GM10248 (cell line): ENCODE measurements at regions not wholly inside any gene's neighbourhood (a gene's known extent, or its start where the extent isn't known, plus 50 kb on each side); places are given as distances from the start of the nearest gene placed in this dataset.

Experiments
- CTCF ChIA-PET: fragments of 300-600 bp; sonication (Branson Sonifier 250); formaldehyde crosslinking; extraction: SDS; loops from one replicate; lab custom pipeline; 2021; ENCODE audit warnings: antibody characterized with exemption; lab: Yijun Ruan, JAX
- POLR2A ChIA-PET: fragments of 350-650 bp; sonication (Branson Sonifier 250); formaldehyde crosslinking; extraction: SDS; loops from one replicate; lab custom pipeline; 2020; ENCODE audit warnings: antibody characterized with exemption; lab: Yijun Ruan, JAX
- DNase-seq: peaks from one replicate; pipeline ENCODE4 v3.0.0; 2012; ENCODE audit errors: extremely low spot score
- TF ChIP-seq, protein P1 (sequence below): IDR thresholded peaks from 2 replicates; pipeline ENCODE4 v1.5.1; 2012; ENCODE audit warnings: mild to moderate bottlenecking, low read depth; ENCODE audit errors: extremely low read depth, missing control alignments, control extremely low read depth

DNA sequence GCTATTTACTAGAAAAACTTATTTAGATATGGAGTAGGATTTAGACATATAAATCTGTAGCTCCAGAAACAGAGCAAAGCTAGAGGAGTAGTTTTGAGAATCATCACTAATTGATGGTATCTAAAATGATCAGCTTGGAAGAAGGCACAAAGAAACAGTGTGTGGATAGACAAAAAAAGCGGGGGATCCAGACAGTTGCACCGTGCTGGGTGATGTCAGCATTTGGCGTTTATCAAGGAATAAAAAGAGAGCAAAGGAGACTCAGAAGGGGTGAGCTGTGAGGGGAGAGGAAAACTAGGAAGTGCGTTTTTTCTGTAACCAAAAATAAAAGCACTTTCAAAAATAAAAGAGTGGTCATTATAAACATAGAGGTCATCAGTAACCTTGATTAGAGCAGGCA is 90.5 kb upstream of the GPRIN3 start:
- DNase-seq, result no peak
- CTCF ChIA-PET, result interaction anchor here (0.7 to 2.0 kb wide), 6 partner anchors 11 to 220 kb away, joined by 3 to 6 read pairs (median 4); no protein-coding TSS in a partner anchor
- POLR2A ChIA-PET, result no interaction called here
- TF ChIP-seq, protein P1, sequence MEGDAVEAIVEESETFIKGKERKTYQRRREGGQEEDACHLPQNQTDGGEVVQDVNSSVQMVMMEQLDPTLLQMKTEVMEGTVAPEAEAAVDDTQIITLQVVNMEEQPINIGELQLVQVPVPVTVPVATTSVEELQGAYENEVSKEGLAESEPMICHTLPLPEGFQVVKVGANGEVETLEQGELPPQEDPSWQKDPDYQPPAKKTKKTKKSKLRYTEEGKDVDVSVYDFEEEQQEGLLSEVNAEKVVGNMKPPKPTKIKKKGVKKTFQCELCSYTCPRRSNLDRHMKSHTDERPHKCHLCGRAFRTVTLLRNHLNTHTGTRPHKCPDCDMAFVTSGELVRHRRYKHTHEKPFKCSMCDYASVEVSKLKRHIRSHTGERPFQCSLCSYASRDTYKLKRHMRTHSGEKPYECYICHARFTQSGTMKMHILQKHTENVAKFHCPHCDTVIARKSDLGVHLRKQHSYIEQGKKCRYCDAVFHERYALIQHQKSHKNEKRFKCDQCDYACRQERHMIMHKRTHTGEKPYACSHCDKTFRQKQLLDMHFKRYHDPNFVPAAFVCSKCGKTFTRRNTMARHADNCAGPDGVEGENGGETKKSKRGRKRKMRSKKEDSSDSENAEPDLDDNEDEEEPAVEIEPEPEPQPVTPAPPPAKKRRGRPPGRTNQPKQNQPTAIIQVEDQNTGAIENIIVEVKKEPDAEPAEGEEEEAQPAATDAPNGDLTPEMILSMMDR, result no peak

DNA sequence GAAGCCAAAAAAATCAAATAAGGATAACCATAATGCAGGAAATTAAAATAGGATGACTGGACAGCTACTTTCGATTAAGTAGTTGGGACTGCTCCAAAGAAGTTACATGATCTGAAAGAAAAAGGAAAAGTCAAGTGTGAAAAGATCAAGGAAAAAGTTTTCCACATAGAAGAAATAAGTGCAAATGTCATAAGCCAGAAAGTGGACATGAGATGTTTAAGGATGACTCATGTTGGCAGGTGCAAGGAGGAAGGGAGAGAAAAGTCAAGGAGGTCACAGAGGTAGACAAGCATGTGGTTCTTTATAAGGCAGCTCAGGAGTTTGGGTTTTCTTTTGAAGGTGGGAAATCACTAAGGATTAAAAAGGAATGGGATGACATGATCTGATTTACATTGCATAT is 89.8 kb upstream of the GPRIN3 start:
- TF ChIP-seq, protein P1, result no peak
- POLR2A ChIA-PET, result no interaction called here
- CTCF ChIA-PET, result interaction anchor here (0.7 to 2.0 kb wide), 3 partner anchors 13 to 149 kb away, joined by 3 to 6 read pairs (median 4); no protein-coding TSS in a partner anchor
- no peak for DNase-seq

DNA sequence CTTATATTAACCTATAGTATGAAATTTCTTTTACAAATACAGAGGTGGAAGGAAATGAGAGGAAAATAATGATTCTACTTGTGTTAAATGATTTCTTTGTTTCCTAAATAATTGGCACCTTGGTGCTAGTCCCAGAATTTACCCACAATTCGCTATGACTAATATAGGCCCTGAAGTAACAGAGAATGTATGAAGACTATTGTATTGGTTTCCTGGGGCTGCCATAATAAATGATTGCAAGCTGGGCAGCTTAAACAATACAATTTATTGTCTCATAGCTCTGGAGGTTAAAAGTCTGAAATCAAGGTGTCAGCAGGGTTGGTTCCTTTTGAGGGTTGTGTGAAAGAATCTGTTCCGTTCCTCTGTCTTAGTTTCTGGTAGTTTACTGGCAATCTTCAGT is 74.8 kb upstream of the GPRIN3 start:
- ChIA-PET POLR2A (no interaction called here), CTCF (interaction anchor here (0.6 to 1.3 kb wide), 3 partner anchors 14 to 23 kb away, joined by 3 to 4 read pairs (median 3); no protein-coding TSS in a partner anchor)
- no peak for DNase-seq
- TF ChIP-seq, protein P1, result no peak

DNA sequence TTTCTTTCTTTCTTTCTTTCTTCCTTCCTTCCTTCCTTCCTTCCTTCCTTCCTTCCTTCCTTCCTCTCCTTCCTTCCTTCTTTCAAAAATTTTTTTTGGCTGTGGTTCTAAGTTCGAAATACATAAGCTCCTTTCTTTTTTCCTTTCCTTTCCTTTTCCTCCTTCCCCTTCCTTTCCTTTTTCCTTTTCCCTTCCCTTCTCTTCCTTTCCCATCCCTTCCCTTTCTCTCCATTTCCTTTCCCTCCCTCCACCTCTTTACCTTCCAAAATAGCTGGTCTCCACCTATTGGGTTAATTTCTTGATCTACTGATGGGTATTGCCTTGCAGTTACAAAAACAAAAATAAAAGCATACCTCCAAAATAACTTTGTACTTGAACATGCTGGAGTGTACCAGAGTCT is 73.4 kb upstream of the GPRIN3 start:
- no peak for DNase-seq
- ChIA-PET POLR2A (no interaction called here), CTCF (interaction anchor here (1.3 kb wide), 1 partner anchor 13 kb away, joined by 3 read pairs; no protein-coding TSS in a partner anchor)
- TF ChIP-seq, protein P1, result no peak

DNA sequence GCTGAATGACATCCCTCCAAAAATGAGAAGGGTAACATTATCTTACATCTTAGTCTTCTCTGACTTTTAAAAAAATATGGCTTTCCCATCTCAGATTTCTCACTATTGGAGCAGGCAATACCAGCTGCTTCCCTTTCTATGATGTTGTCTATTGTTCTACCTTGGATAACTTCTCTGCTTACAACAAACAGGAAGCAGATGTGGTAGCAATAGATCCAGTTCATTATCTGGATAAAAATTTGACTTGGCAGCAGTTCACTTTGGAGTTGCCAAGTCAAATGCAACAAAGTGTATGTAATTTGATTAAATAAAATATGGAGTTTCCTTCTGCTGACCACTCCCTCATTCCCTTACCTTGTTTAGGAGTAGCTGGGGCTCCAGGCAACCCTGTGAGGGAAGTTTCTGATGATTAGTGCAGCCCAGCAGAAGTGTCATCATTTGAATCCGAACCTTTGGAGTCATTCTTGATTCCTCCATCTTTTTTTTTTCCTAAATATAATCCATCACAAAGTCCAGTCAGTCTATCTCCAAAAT is 72.0 kb upstream of the GPRIN3 start:
- no peak for DNase-seq
- ChIA-PET CTCF (interaction anchor here (1.1 kb wide), 1 partner anchor 15 kb away, joined by 3 read pairs; no protein-coding TSS in a partner anchor), POLR2A (no interaction called here)
- TF ChIP-seq, protein P1, result no peak

DNA sequence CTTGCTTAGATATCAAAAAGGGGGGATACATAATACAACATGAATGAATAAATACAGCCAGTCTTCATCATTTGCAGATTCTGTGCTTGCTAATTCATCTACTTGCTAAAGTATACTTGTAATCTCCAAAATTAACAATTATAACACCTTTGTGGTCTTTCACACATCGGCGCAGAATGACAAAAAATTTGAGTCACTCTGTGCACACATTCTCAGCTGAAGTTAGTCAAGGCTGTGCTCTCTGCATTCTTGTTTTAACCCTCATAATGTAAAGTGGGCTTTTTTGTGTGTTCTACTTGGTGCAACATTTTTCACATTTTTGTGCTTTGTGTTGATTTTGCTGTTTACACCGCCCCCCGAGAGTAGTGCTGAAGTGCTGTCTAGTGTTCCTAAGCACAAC is 65.8 kb upstream of the GPRIN3 start:
- TF ChIP-seq, protein P1, result no peak
- ChIA-PET POLR2A (no interaction called here), CTCF (interaction anchor here (1.3 kb wide), 1 partner anchor 13 kb away, joined by 3 read pairs; no protein-coding TSS in a partner anchor)
- DNase-seq, result no peak
